Testis (tissue), 2 donors: ENCODE measurements at regions not wholly inside any gene's neighbourhood (a gene's known extent, or its start where the extent isn't known, plus 50 kb on each side); places are given as distances from the start of the nearest gene placed in this dataset.

ENCODE experiments used
- DNase-seq: peaks from one replicate; pipeline ENCODE4 v3.0.0-alpha.2; 2019
- H3K27ac ChIP-seq, 2 donors: fragments of 200-600 bp; sonication (generic); one replicate each; pipeline ENCODE4 v1.5.1; 2019
- H3K27me3 ChIP-seq: fragments of 200-600 bp; sonication (generic); one replicate; pipeline ENCODE4 v1.5.1; 2019
- H3K36me3 ChIP-seq: fragments of 200-600 bp; sonication (generic); one replicate; pipeline ENCODE4 v1.5.1; 2017; ENCODE audit warnings: low read depth; ENCODE audit errors: missing control alignments
- H3K4me1 ChIP-seq: fragments of 200-600 bp; sonication (generic); one replicate; pipeline ENCODE4 v1.5.1; 2019
- H3K4me3 ChIP-seq, 2 donors: fragments of 200-600 bp; sonication (generic); one replicate each; pipeline ENCODE4 v1.5.1; 2017 to 2019
- H3K9me3 ChIP-seq: fragments of 200-600 bp; sonication (generic); one replicate; pipeline ENCODE4 v1.5.1; 2017
- CTCF ChIP-seq, 3 experiments: fragments of 450-650 bp in 2 of 3; fragments of 200-600 bp in 1 of 3; sonication (generic) in 1 of 3; IDR thresholded peaks; one replicate each; pipeline ENCODE4 v1.5.1; 2016 to 2019; ENCODE audit warnings: antibody characterized with exemption in 3 of 3, mild to moderate bottlenecking in 2 of 3, moderate library complexity in 1 of 3
- POLR2A ChIP-seq: fragments of 450-650 bp; IDR thresholded peaks from one replicate; pipeline ENCODE4 v1.6.1; 2017; ENCODE audit warnings: antibody characterized with exemption, mild to moderate bottlenecking, moderate library complexity
- WGBS, 2 donors: methylation state at CpG; one replicate each; pipeline ENCODE4 v1.1.5; 2018; 5-methylcytosine and 5-hydroxymethylcytosine counted together
- intact Hi-C: fragments of 100-400 bp; cut with DNase I; formaldehyde crosslinking; loops from one replicate; pipeline ENCODE4 v1.15.1; 2023; ENCODE audit warnings: low total_unique reads

GRCh38 chr21:16587681-16588375 is 858.0 kb downstream of the USP25 start:
- TF ChIP-seq CTCF (IDR thresholded peaks at IDR 0.05) = no peak
- TF ChIP-seq POLR2A = no peak
- H3K27me3 ChIP-seq = no peaks in the 10 kb centered on the region
- peak overlapping the region in 1 of 2 donors; percentile 45 for H3K27ac ChIP-seq
- peak overlapping the region; percentile 1 to 13 for H3K4me3 ChIP-seq
- H3K4me1 ChIP-seq = peaks cover 9% of the 10 kb centered on the region
- no peaks in the 10 kb centered on the region for H3K9me3 ChIP-seq
- DNase-seq = no peak
- intact Hi-C loops = no loop called here
- 15 to 33% methylated on average over 7 of the region's 7 CpGs for WGBS, 2 donors
- H3K36me3 ChIP-seq = no peaks in the 10 kb centered on the region

- no peak for TF ChIP-seq POLR2A
- no peak for TF ChIP-seq CTCF (IDR thresholded peaks at IDR 0.05)
- peak; percentile 70 for DNase-seq
- no peaks in the 10 kb centered on the region for H3K27me3 ChIP-seq
- peaks cover 9% of the 10 kb centered on the region for H3K4me1 ChIP-seq
- intact Hi-C loops = no loop called here
- WGBS, 2 donors = 14 to 25% methylated on average over 18 of the region's 18 CpGs
- H3K36me3 ChIP-seq = no peaks in the 10 kb centered on the region
- peak overlapping the region in 1 of 2 donors; percentile 45 for H3K27ac ChIP-seq
- H3K9me3 ChIP-seq = no peaks in the 10 kb centered on the region
- peak overlapping the region; percentile 1 to 13 for H3K4me3 ChIP-seq
These were observed 858.7 kb downstream of the USP25 start for GRCh38 chr21:16588433-16588860.

DNA sequence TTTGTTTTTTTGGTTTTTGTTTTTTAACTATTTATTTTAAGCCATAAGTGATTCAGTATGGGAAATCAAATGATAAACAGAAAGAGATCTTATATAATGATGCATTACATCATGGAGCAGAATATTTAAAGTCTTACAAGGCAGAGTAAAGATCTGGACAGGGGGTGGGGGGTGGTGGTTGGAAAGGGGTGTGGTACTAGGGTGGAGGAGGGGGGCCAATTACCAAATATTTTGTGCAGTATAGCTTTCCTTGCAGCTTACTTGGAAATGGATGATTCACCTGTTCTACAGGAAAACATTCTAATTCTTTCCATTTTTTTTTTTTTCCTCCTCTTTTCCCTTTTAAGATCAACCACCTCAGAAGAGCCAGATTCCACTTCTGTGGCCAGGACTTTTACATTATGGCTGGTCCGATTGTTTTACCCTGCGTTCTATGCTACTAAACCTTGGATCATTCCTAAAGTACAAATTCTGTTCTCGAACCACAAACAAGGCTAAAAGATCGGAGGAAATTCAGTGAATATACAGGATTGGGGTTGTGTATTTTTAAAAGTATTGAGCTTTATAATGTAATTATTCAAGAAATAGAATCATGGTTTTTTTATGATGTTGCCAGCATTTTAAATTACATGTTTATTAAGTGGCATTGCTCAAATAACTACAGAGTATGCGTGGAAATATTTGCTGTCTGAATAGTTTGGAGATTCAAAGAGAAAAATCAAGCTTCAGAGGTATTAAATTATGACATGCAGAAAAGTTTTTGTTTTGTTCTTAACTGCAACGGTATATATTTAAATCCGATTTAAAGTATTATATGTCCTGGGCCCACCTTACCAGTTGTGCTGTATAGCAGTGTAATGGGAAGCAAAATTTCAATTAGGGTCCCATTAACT is 859.5 kb downstream of the USP25 start:
- Histone ChIP-seq H3K4me1 (peaks cover 9% of the 10 kb centered on the region), H3K27ac (peak overlapping the region in 1 of 2 donors; percentile 45), H3K4me3 (no peak overlapping the region), H3K27me3 (no peaks in the 10 kb centered on the region), H3K36me3 (no peaks in the 10 kb centered on the region), H3K9me3 (no peaks in the 10 kb centered on the region)
- TF ChIP-seq CTCF (IDR thresholded peaks at IDR 0.05) (no peak), POLR2A (no peak)
- intact Hi-C loops = no loop called here
- DNase-seq = no peak
- 75 to 79% methylated on average over 7 of the region's 7 CpGs for WGBS, 2 donors

- H3K27ac ChIP-seq = no peak overlapping the region
These were observed 860.4 kb downstream of the USP25 start for GRCh38 chr21:16590186-16590585.

More at GRCh38 chr21:16590186-16590585, 860.4 kb downstream of the USP25 start:
- Histone ChIP-seq H3K9me3 (no peaks in the 10 kb centered on the region), H3K4me3 (no peak overlapping the region), H3K4me1 (peaks cover 9% of the 10 kb centered on the region), H3K27me3 (no peaks in the 10 kb centered on the region), H3K36me3 (no peaks in the 10 kb centered on the region)
- DNase-seq = no peak
- TF ChIP-seq CTCF (IDR thresholded peaks at IDR 0.05) = no peak
- no peak for TF ChIP-seq POLR2A
- WGBS, 2 donors = 76 to 84% methylated on average over 5 of the region's 5 CpGs
- intact Hi-C loops = no loop called here
